ENCODE measurements at regions not wholly inside any gene's neighbourhood (a gene's known extent, or its start where the extent isn't known, plus 50 kb on each side); places are given as distances from the start of the nearest gene placed in this dataset.
A peak's percentile ranks its signal among the peaks of the same experiment; 100 is the strongest.
"Not testable (repeated sequence)": the region's sequence is repeated elsewhere in the genome, so short reads cannot be mapped to it uniquely, and the experiment has no call there.

DNA sequence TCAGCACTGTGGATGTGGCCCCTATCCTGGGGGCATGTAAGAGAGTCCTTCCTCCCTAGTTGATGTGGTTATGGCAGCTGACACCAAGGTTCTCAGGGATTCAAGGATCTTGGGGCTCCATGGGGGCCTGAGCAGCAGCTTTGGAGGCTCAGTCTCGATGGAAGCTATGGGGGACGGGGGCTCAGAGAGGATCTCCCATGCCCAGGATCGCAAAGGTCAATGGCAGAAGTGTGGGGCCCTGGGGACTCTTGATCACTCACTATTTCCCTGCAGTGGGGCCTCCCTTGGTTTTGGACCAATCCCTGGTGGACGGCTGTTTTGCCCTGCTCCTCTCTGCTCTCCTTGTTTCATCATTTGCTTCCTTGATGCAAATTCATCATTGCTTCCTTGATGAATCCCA lies 885.9 kb downstream of the CDH8 start:
- DNase-seq = no peak

DNA sequence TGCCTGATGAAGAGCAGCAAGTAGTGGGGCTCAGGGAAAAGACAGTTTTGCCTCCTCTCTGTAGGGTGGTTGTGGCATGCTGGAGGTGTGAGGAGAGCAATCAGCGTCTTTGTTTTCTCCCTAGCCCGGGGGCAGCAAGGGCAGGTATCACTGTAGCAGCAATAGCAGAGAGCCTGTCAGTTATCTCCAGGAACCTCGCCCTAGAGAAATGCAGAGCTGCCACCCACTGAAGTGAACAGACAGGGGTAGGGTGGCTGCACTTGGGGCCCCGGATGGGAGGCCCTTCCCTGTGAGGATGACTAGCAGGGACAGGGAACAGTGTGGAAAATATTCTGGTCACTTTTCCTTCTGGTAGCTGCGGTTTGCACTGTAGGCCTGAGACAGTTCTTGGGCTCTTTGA lies 886.5 kb downstream of the CDH8 start:
- no peak for DNase-seq

DNA sequence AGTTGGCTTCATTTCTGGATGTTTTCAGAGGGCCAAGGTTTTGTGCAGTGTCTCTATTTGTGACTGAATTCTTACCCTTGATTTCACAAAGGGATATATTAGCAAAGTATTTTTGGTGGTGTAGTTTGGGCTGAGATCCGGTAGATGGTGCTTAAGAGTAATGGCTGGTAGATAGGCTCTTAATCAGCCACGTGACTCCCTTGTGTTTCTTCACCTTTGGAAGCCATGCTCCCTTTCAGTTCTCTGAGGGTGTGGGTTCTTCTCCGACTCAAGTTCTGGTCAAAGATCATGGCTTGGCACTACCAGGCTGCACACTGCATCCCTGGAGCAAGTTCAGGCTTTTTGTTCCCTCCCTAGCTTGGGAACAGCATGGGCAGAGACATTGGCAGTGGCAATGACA lies 887.3 kb downstream of the CDH8 start:
- no peak for DNase-seq

DNA sequence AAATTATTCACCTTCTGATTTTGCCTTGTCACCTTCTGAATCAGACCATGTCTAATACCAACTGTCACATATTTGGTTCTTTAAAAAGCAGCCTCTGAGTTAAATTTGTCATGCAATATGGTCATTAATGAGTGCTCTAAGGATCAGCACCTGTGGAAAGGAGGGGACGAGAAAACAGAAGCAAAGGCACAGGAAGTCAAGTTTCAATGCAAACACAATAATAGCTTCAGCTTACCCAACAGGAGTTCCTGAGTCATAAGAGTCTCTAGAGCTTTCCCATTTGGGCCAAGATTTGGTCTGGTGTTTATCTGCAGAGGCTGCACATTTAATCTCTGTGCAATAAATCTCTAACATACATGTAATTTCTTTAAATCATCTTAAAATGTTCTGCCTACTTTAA lies 889.8 kb downstream of the CDH8 start:
- DNase-seq = peak in 1 of 3 experiments; percentile 14

DNA sequence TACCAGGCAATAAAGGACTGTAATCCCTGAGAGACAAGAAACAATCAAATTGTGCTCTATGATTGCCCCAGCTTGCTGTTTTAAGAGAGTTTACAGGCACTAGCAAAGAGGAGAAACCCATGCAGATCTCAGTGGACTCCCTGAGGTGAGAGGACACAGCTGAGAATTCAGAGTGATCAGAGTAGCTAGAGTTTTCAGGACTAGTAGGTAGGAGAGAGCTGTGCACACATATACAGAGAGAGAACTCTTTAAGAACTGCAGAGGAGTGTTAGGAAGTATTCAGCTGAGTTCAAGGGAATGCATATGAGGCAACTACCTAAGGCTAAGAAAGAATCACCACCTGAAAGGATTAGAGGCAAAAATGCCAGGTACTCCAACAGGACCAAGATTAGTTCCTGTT lies 904.8 kb downstream of the CDH8 start:
- no peak for DNase-seq

DNA sequence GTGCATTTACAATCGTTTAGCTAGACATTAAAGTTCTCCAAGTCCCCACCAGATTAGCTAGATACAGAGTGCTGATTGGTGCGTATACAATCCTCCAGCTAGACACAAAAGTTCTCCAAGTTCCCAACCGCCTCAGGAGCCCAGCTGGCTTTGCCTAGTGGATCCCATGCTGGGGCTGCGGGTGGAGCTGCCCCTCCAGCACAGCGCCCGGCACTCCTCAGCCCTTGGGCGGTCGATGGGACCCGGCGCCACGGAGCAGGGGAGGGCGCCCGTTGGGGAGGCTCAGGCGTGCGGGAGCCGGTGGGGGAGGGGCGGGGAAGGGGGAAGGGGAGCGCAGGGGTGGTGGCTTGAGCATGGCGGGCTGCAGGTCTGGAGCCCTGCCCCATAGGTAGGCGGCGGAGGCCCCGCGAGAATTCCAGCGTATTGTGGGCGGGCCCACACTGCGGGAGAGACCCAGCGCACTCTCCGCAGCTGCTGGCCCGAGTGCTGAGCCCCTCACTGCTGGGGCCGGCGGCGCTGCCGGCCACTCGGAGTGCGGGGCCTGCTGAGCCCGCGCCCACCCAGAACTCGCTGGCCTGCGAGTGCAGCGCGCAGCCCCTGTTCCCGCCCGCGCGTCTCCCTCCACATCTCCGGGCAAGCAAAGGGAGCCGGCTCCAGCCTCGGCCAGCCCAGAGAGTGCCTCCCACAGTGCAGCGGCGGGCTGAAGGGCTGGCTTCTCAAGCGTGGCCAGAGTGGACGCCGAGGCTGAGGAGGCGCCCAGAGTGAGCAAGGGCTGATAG lies 907.5 kb downstream of the CDH8 start:
- no peak for DNase-seq

DNA sequence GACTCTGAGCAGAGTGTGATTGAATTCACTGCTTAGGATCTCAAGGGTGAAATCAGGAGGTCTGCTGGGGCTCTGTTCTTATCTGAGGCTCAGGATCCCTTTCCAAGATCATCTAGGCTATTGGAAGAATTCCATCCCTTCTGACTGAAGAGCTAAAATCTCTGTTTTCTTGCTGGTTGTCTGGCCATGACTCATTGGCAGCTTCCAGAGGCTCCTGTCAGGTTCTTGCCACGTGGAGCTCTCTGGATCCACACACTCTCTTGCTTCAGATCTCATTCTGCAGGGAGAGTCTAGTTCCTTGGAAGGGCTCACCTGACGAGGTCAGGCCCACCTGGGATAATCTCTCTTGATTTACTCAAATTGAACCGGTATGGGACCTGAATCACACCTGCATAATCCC lies 930.7 kb downstream of the CDH8 start:
- no peak for DNase-seq

DNA sequence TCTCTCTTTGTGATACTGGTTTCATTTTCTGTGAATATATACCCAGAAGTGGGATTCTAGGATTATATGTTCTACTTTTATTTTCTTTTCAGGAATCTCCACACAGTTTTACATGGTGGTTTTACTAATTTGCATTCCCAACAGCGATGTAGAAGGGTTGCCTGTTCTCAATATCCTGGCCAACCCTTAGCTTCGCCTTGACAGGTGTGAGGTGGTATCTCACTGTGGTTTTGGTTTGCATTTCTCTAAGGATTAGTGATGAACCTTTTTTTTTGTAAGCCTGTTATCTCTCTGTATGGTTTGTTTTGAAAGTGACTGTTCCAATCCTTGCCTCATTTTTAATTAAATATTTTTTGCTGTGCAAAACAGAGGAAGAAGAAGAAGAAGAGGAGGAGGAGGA lies 937.7 kb downstream of the CDH8 start:
- DNase-seq = no peak

DNA sequence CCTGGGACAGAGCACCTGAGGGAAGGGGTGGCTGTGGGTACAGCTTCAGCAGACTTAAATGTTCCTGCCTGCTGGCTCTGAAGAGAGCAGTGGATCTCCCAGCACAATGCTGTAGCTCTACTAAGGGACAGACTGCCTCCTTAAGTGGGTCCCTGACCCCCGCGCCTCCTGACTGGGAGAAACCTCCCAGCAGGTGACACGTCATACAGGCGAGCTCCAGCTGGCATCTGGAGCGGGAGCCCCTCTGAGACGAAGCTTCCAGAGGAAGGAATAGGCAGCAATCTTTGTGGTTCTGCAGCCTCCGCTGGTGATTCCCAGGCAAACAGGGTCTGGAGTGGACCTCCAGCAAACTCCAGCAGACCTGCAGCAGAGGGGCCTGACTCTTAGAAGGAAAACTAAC lies 944.9 kb downstream of the CDH8 start:
- DNase-seq = not testable (repeated sequence)

DNA sequence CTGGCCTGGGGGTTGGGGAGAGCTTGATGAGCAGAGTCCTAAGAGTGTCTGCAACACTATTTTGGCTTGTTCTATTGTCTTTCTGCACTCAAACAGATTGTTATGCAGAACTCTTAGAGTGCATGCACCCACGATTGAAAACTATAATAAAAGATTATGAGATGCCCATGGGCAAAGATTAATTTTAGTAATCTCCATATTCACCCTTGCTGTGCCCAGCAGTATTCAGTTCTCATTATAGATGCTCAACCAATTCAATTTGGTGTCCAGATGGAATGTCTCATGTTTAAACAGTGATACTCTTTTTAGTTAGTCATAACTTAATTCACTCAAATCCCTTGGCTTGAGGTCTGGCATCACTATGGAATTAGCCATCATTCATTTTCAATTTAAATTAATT lies 952.5 kb downstream of the CDH8 start:
- no peak for DNase-seq

DNA sequence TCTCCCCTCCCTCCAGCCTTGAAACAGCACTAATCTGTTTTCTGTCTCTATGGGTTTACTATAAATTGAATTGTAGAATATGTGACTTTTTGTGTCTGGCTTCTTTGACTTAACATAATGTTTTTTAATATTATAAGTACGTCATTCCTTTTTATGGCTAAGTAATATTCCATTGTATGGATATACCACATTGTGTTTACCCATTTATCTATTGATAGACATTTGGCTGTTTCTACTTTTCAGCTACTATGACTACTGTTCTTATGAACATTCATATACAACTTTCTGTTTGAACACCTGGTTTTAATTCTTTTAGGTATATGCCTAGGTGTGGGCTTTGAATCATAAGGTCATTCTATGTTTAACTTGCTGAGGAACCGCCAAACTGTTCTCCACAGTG lies 961.9 kb downstream of the CDH8 start:
- no peak for DNase-seq

DNA sequence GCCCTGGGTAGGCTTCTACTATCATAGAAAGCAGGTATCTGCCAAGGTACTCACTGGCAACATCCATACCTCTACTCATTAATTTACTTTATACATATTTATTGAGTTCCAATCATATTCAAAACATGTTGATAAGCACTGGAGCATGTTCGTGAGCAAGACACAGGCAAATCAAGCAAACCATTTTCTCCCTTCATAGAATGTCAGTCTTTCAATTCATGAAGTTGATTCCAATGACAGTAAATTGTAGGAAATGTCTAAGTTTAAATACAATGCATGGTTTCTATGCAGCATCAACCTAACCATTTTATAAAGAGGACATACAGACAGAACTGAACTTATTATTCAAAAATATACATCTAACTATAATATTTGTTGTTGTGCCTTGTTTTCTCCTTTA lies 978.6 kb downstream of the CDH8 start:
- no peak for DNase-seq

DNA sequence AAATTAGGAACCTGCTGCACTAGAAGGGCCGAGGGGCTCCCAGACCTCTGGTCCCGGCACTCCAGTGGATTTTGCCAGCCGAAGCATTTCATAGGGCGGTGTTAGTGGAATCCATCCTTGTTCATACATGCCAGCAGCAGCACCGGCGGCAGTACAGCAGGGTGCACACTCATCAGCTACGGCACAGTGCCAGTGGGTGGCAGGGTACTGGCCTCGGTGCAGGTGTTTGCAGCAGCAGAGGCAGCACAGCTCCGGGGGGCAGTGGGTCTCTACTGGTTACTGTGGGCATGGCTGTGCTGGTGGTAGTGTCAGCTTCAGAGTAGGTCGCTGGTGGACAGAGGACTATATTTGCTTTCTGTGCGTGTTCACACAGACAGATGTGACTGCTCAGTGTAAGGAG lies 985.7 kb downstream of the CDH8 start:
- peak in 1 of 3 experiments; percentile 48 for DNase-seq

DNA sequence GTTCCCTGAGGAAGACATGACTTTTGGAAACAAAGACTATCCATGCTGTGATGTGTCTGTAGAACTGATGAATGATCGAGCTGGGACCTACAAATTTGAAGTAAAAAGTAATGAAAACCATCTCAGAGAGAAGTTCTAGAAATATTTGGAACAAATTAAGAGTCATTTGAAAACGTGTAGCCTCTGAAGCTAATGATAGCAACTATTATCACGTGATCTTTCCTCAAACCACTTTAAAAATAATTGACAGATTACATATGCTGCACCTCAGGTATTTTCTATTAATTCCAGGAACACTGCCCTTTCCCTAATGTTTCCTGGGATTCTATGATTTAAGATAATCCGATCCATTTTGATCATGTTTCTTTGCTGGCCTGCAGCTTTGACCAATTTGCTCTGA lies 990.3 kb downstream of the CDH8 start:
- no peak for DNase-seq

DNA sequence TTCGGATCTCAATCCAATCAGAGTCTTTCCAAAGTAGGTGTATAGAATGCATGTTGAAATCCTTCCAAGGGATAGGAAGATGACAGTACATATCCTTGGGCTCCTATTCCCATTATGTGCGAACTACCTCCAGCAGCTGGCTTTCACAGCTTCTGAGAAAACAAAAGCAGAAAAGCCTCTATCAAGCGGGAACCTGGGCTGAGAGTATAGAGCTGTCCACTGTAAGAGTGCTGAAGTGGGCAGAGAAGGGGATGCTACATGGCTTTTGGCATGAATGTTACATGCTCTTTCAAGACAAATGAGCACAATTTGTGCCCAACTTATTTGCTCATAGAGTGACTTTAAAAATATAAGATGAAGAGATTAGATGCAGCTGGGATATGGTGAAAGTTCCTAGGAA lies 993.5 kb downstream of the CDH8 start:
- DNase-seq = no peak

DNA sequence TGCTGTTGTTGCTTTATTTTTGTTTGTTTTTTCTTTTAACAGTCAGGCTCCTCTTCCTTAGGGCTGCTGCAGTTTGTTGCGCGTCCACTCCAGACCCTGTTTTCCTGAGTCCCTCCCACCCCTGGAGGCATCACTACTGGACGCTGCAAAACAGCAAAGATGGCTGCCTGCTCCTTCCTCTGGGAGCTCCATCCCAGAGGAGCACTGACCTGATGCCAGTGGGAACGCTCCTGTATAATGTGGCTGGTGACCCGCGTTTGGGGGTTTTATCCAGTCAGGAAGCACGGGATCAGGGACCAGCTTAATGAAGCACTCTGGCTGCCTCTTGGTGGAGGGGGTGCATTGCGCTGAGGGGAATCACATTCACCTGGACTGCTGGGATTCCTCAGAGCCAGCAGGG lies 1005.6 kb downstream of the CDH8 start:
- no peak for DNase-seq

DNA sequence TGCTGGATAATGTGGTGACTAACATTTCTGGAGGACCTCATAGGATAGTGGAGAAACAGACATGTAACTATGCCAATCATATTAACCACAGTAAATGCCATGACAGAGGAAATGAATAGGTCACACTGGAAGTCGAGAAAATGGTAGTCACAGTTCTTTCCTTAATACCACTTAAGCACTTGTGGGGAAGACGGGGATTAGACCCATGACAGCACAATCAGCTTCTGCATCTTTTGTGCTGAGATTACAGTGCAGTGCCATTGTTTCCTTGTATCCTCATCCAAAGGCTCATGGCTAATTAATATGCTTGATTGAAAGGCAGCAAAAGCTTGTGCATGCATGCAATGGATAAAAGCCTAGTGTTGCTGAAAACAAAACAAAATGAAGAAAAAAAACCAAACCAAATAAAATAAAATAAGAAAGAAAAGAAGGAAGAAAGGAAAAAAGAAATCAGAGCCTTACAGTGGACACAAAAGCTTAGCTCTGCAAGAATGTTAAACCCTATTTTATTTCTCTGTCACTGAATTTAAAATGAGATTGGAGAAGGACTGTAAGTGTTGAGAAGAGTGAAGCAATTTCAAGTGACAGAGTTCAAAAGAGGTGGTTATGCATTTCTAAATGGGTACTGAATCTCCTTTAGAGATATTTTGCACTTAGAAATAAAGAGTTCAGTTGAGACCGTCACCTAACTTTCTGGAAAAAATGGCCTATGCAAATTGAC lies 1011.9 kb downstream of the CDH8 start:
- DNase-seq = no peak

DNA sequence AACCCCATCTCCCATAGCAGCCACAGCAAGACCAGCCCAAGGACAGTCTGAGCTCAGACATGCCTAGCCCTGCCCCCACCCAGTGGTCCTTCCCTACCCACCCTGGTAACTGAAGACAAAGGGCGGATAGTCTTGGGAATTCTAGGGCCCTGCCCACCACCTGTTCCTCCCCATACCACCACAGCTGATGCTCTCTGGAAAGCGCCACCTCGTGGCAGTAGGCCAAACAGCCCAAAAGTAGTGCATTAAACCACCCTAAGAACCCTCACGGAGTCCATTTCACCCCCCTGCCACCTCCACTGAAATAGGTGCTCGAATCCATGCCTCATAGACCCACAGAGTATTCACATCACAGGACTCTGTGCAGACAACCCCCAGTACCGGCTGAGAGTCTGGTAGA lies 1021.4 kb downstream of the CDH8 start:
- no peak for DNase-seq

DNA sequence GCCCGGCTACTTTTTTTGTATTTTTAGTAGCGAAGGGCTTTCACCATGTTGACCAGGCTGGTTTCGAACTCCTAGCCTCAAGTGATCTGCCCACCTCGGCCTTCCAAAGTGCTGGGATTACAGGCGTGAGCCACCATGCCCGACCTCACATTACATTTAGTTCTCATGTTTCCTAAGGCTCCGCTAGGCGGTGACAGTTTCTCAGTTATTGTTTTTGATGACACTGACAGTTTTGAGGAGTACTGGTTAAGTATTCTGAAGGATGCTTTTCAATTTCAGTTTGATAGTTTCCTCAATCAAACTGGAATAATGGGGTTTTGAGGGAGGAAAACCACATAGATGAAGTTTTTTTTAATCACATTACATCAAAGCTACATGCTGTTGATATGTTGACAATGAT lies 1028.5 kb downstream of the CDH8 start:
- DNase-seq = no peak

DNA sequence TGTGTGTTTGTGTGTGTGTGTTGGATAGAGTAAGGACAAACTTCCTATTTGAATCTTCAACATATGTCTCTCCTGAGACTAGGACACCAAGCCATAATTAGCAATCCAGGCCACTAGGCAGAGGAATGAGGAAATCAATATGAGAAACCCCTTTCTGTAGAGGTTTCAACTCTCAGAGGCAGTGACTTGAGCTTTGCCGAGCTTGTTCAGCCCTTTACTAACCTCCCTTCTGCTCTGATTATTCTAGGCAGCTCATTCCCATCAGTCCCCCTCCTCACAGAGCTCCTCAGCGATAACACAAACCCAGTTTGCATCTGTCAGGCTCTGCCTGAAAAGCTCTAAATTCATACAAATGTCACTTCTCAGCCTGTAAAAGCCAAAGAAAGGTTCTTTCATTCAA lies 1030.3 kb downstream of the CDH8 start:
- DNase-seq = no peak

DNA sequence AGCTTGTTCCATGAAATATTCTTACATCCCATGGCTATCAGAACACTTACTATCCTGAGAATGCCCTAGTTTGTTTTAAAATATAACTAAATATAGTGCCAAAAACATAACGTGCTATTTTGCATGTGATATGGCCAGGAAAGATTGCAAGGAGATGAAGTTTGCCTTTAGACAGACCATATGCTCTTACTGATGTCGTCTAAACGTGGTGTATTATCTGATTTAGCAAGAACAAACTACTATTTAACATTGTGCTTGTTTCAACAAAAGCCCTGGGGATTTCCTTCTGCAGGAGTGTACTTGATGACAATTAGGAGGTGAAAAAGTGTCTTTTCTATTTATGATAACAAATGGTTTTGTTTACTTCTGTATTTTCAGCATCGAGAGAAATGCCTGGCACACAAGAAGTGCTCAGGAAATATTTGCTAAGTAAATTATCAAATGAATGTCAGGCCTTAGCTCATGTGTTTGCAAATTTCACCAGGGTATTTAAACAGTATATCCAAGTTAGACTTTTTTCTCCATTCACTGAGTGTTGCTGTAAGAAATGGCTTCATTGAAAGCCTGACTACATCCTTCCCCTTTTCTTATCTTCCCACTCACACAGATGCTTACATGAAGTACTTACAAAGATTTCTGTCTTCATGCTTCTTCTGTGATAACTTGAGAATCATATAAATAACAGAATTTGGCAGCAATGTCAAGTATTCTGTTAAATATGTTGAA lies 1033.6 kb downstream of the CDH8 start:
- peak in 2 of 3 experiments; percentile 36 to 73 for DNase-seq

DNA sequence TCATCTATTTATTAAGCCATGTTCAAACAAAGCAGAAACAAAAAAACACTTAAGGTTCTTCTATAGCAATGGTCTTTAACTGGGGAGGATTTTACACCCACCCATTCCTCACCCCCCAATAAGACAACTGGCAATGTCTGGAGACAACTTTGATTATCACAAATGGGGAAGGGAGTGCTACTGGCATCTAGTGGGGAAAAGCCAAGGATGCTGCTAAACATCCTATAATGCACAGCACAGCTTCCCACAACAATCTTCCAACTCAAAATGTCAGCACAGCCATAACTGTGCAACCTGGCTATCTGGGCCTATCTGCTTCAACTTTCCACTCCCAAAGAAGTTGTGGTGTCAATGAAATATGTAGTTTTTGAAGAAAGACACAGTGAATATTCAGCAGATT lies 1044.4 kb downstream of the CDH8 start:
- no peak for DNase-seq

DNA sequence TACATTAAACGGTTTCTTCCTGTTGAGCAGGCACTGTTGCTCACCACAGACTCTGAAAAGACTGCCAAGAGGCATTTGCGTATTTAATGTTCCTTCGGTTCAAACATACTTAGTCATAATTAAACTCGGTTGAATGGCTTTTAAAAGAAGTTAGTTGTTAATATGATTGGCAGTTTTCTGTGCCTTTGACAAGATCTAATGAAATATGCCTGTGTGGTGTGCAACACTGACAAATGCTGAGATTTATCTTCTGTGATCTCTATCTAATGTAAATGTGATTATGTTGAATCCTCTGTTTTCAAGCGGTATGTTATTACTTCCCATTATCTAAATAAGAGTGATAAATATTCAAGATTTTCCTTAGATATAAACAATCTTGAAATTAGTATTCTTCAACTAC lies 1046.6 kb downstream of the CDH8 start:
- DNase-seq = peak in 1 of 3 experiments; percentile 50

DNA sequence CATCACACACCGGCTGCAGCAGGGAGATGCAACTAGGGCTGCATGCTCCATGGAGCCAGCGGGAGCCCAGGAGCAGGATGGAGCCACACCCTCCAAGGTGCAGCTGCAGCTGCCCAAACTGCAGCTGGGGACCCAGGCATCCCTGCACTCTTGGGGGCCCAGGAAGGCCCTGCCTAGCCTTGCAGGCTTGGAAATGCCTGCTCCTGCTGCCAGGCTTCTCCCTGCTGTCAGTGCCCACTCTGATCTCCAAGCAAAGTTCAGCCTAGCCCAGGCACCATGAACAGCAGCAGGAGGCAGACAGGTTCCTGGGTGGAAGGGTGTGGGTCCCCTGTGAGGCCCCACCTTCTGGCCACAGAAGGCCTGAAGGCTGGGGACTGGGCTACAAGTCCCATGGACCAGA lies 1057.1 kb downstream of the CDH8 start:
- no peak for DNase-seq
